ENCODE measurements at regions not wholly inside any gene's neighbourhood (a gene's known extent, or its start where the extent isn't known, plus 50 kb on each side); places are given as distances from the start of the nearest gene placed in this dataset.
"Not testable (repeated sequence)": the region's sequence is repeated elsewhere in the genome, so short reads cannot be mapped to it uniquely, and the experiment has no call there.

DNA sequence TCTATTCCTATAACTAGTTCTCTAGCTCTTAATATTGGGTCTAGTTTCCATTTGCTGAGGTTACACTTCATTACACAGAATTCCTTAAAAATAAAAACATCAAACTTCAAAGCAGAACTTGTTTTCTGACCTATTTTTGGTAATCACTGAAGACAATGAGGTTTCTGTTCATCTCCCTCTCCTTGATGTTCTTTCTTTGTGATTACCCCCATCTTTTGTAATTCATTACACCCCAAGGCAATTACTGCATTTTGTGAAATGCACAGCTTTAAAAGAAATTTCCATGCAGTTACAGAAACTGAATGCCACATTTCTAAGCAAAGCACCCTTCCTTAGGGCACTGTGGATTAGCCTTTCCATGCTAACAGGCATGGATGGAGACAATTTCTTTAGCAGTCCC is 363.2 kb upstream of the RND3 start:
- DNase-seq (ENCODE audit: low spot score), result no peak

DNA sequence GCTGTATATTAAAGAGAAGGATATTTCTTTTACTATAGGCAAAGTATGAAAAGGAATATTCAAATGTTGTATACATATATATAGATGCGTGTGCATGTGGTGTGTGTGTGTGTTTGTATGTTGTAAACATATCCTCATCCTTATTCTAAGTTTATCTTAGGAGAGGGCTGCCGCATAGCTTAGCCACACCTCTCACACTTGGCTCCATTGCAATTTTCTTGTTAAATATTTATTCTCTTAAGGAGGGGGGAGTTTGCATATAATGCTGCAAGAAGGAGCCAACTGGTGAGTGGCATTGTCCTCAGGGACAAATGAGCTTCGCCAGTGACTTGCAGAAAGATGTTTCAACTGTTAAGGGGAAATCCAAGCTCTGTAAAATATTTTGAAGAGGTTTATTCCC is 360.1 kb upstream of the RND3 start:
- no peak for DNase-seq (ENCODE audit: low spot score)

GRCh38 chr2:150846691-150847090 is 359.2 kb upstream of the RND3 start:
- DNase-seq (ENCODE audit: low spot score), result no peak

- no peak for DNase-seq (ENCODE audit: low spot score)
These were observed 345.2 kb upstream of the RND3 start for GRCh38 chr2:150832686-150833085.

- no peak for DNase-seq (ENCODE audit: low spot score)
These were observed 336.7 kb upstream of the RND3 start for GRCh38 chr2:150824118-150824517.

- DNase-seq (ENCODE audit: low spot score), result no peak
These were observed 330.0 kb upstream of the RND3 start for GRCh38 chr2:150817422-150817821.

DNA sequence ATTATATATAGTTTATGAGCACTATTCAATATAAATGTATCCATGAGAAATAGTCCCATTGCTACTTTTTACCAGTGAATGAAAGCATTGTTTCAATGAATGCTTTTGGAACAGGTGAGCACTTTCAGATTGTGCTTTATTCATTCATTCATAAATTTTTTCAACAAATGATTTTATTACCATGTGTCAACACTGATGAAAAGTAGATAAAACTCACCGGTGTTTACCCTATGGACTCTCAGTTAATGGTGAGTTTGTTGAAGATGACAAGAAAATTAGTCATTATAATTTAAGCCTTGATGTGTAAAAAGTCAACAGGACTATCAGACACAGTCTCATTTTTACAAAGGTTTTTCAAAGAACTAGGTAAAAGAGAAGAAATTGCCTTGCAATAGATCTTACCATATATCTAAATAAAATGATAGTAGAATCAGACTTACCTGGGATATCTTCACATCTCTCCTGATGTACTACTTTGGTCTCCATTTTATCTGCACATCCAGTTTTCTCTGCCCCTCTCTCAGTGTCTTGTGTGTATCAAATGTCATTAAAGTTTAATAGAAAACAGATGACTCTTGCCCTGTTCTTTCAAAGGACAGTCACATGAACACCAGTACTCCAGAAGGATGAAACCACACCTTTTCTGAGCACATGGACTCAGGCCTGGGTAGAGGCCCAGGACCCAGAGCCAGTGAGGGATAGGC is 325.3 kb upstream of the RND3 start:
- no peak for DNase-seq (ENCODE audit: low spot score)

- no peak for DNase-seq (ENCODE audit: low spot score)
These were observed 324.6 kb upstream of the RND3 start for GRCh38 chr2:150812066-150812465.

- no peak for DNase-seq (ENCODE audit: low spot score)
These were observed 323.9 kb upstream of the RND3 start for GRCh38 chr2:150811259-150811855.

DNA sequence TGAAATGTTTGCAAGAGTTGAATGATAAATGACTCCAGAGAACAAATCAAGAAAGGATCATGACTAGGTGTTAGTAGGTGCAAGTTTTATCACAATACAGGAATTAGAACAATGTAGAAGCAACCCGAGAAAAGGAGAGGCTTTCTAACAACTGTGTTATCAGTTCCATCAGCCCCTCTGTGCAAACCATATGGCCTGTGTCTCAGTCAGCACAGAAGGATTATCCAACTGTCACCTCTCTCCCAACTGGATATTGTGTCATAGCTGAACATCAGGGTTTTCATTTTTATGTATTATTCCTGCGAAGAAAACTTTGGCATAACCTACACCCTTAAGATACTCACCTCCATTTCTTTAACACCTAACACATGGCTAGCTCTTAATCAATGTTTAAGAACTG is 321.6 kb upstream of the RND3 start:
- DNase-seq (ENCODE audit: low spot score), result no peak

GRCh38 chr2:150806336-150806735 is 318.9 kb upstream of the RND3 start:
- no peak for DNase-seq (ENCODE audit: low spot score)

- DNase-seq (ENCODE audit: low spot score), result no peak
These were observed 316.4 kb upstream of the RND3 start for GRCh38 chr2:150803689-150804398.

GRCh38 chr2:150802635-150803034 is 315.2 kb upstream of the RND3 start:
- no peak for DNase-seq (ENCODE audit: low spot score)

DNA sequence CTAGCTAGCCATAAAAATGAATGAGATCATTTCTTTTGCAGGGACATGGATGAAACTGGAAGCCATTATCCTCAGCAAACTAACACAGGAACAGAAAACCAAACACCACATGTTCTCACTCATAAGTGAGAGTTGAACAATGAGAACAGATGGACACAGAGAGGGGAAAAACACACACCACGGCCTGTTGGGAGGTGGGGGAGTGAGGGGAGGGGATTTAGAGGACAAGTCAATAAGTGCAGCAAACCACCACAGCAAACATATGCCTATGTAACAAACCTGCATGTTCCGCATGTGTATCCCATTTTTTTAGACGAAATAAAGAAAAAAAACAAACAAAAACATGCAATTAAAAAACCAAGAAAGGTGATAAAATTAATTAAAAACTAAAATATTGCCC is 308.8 kb upstream of the RND3 start:
- DNase-seq (ENCODE audit: low spot score), result not testable (repeated sequence)

- no peak for DNase-seq (ENCODE audit: low spot score)
These were observed 305.4 kb upstream of the RND3 start for GRCh38 chr2:150792780-150793300.

DNA sequence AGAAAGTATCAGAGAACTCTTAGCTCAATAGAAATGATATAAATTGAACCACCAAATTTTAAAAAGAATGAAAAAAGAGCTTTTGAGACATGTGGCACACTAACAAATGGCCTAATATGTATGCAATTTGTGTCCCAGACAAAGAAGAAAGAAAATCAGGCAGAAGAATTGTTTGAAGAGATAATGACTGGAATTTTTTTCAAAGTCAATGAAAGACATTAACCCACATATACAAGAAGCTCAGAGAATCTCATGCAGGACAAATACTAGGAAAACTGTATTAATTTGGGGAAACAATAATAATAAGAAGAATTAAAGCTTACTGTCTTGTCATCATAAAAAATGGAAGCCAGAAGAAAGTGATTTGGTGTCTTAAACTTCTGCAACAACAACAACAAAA is 304.1 kb upstream of the RND3 start:
- no peak for DNase-seq (ENCODE audit: low spot score)

DNA sequence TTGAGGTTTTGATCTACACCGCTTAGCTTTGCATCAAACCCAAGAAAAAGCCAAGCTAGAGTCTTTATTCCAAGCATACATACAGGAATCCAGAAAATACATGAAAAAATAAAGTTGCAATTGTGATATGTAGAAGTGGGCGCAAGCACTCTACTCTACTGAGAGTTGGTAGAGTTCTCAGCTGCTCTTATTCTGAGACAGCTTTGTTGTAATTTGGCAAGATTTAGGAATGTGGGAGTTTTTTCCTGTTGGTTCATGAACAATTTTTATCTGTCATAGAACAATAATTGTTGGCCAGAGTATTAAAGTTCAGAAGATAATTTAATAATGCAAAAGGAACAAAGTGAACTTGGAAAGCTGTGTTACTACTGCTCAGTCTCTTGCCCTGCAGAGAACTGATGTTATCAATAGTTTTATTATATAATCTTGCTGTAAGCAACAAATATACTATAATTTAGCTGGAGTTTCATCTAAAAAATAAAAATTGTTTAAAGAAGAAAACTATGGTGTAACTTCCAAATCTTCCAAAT is 302.0 kb upstream of the RND3 start:
- no peak for DNase-seq (ENCODE audit: low spot score)

DNA sequence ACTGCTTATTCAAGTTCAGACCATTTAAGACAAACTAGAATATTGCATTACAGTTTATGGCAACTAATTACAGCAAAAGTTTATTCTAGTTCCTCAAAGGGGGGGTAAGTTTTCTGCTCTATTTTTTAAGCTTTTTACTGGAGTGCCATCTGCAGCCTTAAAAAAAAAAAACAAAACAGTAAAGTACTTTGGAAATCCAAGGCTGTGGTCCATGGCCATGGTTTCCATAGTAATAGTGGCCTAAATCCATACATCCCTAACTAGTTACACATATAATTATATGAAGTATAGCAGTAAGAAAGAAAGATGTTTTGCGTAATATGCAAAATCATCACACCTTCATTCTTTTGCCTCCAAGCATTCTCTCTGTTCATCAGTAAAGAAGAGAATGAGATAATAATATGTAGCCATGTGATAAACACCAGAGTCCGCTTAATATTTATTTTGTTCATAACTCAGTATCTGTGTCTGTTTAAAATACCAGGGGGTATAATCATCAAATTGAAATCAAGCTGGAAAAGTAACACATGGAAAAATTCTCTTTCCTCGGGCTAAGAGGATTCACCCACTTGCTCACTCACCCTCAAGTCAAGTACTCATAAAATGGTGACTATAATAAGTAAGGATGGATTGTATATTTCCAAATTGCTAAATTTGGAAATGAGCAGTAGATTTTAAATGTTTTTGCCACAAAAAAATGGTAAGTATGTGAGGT is 301.1 kb upstream of the RND3 start:
- DNase-seq (ENCODE audit: low spot score), result no peak

- no peak for DNase-seq (ENCODE audit: low spot score)
These were observed 300.1 kb upstream of the RND3 start for GRCh38 chr2:150787353-150788093.

DNA sequence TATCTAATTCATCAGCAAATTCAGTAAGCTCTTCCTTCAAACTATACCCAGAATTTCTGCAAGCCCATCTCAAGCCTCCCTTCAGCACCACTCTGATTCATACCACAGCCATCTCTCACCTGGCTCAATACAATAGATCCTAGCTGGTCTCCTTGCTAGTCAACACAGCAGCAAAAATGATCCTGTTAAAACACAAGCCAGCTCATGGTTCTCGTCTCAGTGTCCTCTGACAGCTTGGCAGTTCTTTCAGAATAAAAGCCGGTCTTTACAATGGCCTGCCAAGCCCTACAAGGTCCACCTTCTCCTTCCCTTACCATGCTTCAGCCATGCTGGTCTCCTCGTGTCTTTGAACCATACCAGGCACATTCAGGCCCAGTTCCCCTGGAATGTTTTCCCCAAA is 296.9 kb upstream of the RND3 start:
- no peak for DNase-seq (ENCODE audit: low spot score)

DNA sequence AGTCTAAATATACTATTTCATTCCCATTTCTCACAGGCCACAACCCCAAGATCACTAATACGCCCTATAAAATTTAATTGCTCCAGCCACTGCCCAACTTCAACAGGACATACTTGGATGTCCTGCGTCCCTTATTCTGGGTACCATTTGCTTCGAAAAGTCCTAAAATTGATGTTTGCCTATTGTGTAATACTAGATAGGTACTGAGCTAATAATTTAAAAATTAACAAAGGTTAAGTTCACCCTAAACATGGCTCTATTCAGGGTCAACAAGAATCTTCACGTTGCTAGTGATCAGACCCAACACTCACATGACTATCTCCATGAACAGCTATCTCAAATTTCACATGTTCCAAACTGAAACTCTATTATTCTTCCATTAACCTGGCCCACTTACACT is 296.4 kb upstream of the RND3 start:
- DNase-seq (ENCODE audit: low spot score), result no peak

DNA sequence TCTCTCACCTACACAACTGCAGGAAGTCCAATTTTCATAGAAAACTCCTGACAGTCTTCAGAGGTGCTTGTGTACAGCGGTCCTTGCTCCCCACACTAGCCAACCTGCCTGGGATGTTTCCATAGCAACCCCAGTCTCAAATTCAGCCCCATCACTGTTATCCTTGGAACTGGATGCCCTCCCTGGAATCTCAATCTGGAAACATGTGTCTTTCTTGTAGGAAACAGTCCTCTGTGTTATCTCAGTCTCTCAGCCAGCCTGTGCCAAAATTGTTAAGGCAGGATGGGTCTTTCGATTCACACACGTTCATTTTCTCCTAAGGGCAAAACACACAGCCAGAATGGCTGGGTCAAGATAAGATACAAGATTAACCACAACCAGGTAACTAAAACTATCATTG is 295.5 kb upstream of the RND3 start:
- DNase-seq (ENCODE audit: low spot score), result no peak
